A549 (cell line): ENCODE measurements at regions not wholly inside any gene's neighbourhood (a gene's known extent, or its start where the extent isn't known, plus 50 kb on each side); places are given as distances from the start of the nearest gene placed in this dataset.
A peak's percentile ranks its signal among the peaks of the same experiment; 100 is the strongest.

Source experiments
- ATAC-seq, 2 experiments: fragments of 200-7000 bp in 1 of 2; fragments of >200 bp in 1 of 2; cut with Nextera tagmentation in 1 of 2; cut with Tn5 transposase in 1 of 2; 3 replicates each; pipeline versions ENCODE4 v1.8.0 to v1.9.1; 2018 to 2020; ENCODE audit warnings: mild to moderate bottlenecking in 1 of 2, moderate library complexity in 1 of 2
- CTCF ChIA-PET: fragments of 300-600 bp; sonication (Branson Sonifier 250); formaldehyde crosslinking; extraction: SDS; loops from one replicate; lab custom pipeline; 2021; ENCODE audit warnings: antibody characterized with exemption, inconsistent platforms; lab: Yijun Ruan, JAX
- POLR2A ChIA-PET: fragments of 350-600 bp; formaldehyde crosslinking; extraction: SDS; loops from one replicate; lab custom pipeline; 2021; ENCODE audit warnings: antibody characterized with exemption, inconsistent platforms; lab: Yijun Ruan, JAX
- DNase-seq, 2 experiments: peaks; one replicate each; pipeline versions ENCODE4 v3.0.0 to v3.0.0-alpha.2; 2011 to 2016; ENCODE audit warnings: low read depth in 1 of 2, low spot score in 1 of 2
- FAIRE-seq: peaks from 2 replicates; lab custom pipeline; 2011; peaks lifted over from hg19 to GRCh38; lab: Jason Lieb, UNC
- H3K27ac ChIP-seq, 2 experiments: fragments of >200 bp; sonication (Bioruptor Twin); formaldehyde crosslinking; 3 replicates each; pipeline ENCODE4 v1.5.1; 2016 to 2017
- H3K4me1 ChIP-seq: fragments of >200 bp; sonication (Bioruptor Twin); formaldehyde crosslinking; 3 replicates; pipeline ENCODE4 v1.6.1; 2016
- H3K4me2 ChIP-seq: fragments of >200 bp; sonication (Bioruptor Twin); formaldehyde crosslinking; 3 replicates; pipeline ENCODE4 v1.6.1; 2016
- H3K4me3 ChIP-seq: fragments of >200 bp; sonication (Bioruptor Twin); formaldehyde crosslinking; 3 replicates; pipeline ENCODE4 v1.5.1; 2016
- H3K9me3 ChIP-seq: fragments of >200 bp; sonication (Bioruptor Twin); formaldehyde crosslinking; 3 replicates; pipeline ENCODE4 v1.6.1; 2016
- CBX8 ChIP-seq: fragments of 200-600 bp; sonication (generic); IDR thresholded peaks from 2 replicates; pipeline ENCODE4 v1.6.1; 2016
- EHF ChIP-seq: fragments of 250-450 bp; sonication (Bioruptor Pico); IDR thresholded peaks from 2 replicates; pipeline ENCODE4 v1.5.0; 2020; ENCODE audit warnings: mild to moderate bottlenecking
- EHMT2 ChIP-seq: fragments of 200-600 bp; sonication (generic); IDR thresholded peaks from 2 replicates; pipeline ENCODE4 v1.6.1; 2016; ENCODE audit warnings: antibody characterized with exemption, low read depth, mild to moderate bottlenecking, moderate library complexity
- EP300 ChIP-seq, 2 experiments: fragments of >200 bp; sonication (Bioruptor Twin); formaldehyde crosslinking; IDR thresholded peaks; 2 replicates in 1 of 2; 3 replicates in 1 of 2; pipeline ENCODE4 v1.6.1; 2016 to 2017
- FOSL2 ChIP-seq, 2 experiments: fragments of 450-650 bp in 1 of 2; fragments of >200 bp in 1 of 2; sonication (Bioruptor Twin) in 1 of 2; formaldehyde crosslinking; IDR thresholded peaks; 2 replicates each; pipeline versions ENCODE4 v1.5.0 to v1.6.1; 2016 to 2020; ENCODE audit warnings: mild to moderate bottlenecking in 1 of 2, moderate library complexity in 1 of 2
- FOXS1 ChIP-seq: fragments of 250-450 bp; sonication (Bioruptor Pico); IDR thresholded peaks from 2 replicates; pipeline ENCODE4 v1.5.0; 2020; ENCODE audit warnings: mild to moderate bottlenecking, moderate library complexity
- GATA3 ChIP-seq: IDR thresholded peaks from 2 replicates; pipeline ENCODE4 v1.6.1; 2012; ENCODE audit warnings: borderline replicate concordance
- HEYL ChIP-seq: fragments of 250-450 bp; sonication (Bioruptor Pico); IDR thresholded peaks from 2 replicates; pipeline ENCODE4 v1.8.0; 2021; ENCODE audit warnings: mild to moderate bottlenecking, moderate library complexity
- HOXB13 ChIP-seq: fragments of 250-450 bp; sonication (Bioruptor Pico); IDR thresholded peaks from 2 replicates; pipeline ENCODE4 v1.5.0; 2020; ENCODE audit warnings: low read depth, mild to moderate bottlenecking, moderate library complexity
- HOXB5 ChIP-seq: fragments of 250-450 bp; sonication (Bioruptor Pico); IDR thresholded peaks from 2 replicates; pipeline ENCODE4 v1.5.0; 2020; ENCODE audit warnings: mild to moderate bottlenecking, moderate library complexity
- JUN ChIP-seq, 2 experiments: fragments of >200 bp; sonication (Bioruptor Twin); formaldehyde crosslinking; IDR thresholded peaks; 2 replicates in 1 of 2; 3 replicates in 1 of 2; pipeline ENCODE4 v1.6.1; 2016 to 2017
- MAFK ChIP-seq: fragments of 450-650 bp; IDR thresholded peaks from 2 replicates; pipeline ENCODE4 v1.6.1; 2014; ENCODE audit not compliant: partially characterized antibody
- MAZ ChIP-seq: fragments of 150-350 bp; IDR thresholded peaks from 2 replicates; pipeline ENCODE4 v1.6.1; 2014; ENCODE audit warnings: antibody characterized with exemption, low read depth, low read length, borderline replicate concordance
- NPAS2 ChIP-seq: fragments of 250-450 bp; sonication (Bioruptor Pico); IDR thresholded peaks from 2 replicates; pipeline ENCODE4 v1.8.0; 2022; ENCODE audit warnings: mild to moderate bottlenecking, moderate library complexity, borderline replicate concordance
- NR3C1 ChIP-seq: fragments of >200 bp; sonication (Bioruptor Twin); formaldehyde crosslinking; IDR thresholded peaks from 3 replicates; pipeline ENCODE4 v1.6.1; 2017
- PHF8 ChIP-seq: fragments of 200-600 bp; sonication (generic); IDR thresholded peaks from 2 replicates; pipeline ENCODE4 v1.6.1; 2016; ENCODE audit warnings: low read depth, mild to moderate bottlenecking, antibody characterized with exemption, moderate library complexity, borderline replicate concordance
- POLR2A ChIP-seq: IDR thresholded peaks from 2 replicates; pipeline ENCODE4 v1.6.1; 2012; ENCODE audit warnings: mild to moderate bottlenecking, low read length
- RAD21 ChIP-seq, 2 experiments: fragments of >200 bp in 1 of 2; sonication (Bioruptor Twin) in 1 of 2; formaldehyde crosslinking in 1 of 2; IDR thresholded peaks in 1 of 2; conservative IDR thresholded peaks in 1 of 2; 2 replicates in 1 of 2; 3 replicates in 1 of 2; pipeline ENCODE4 v1.6.1; 2012 to 2018; ENCODE audit warnings: inconsistent platforms in 1 of 2
- SMC3 ChIP-seq: fragments of >200 bp; sonication (Bioruptor Twin); formaldehyde crosslinking; IDR thresholded peaks from 3 replicates; pipeline ENCODE4 v1.6.1; 2018; ENCODE audit warnings: inconsistent platforms
- TP53 ChIP-seq: fragments of 250-450 bp; sonication (Bioruptor Pico); IDR thresholded peaks from 2 replicates; pipeline ENCODE4 v1.5.0; 2021; ENCODE audit warnings: mild to moderate bottlenecking, moderate library complexity
- WGBS: methylation state at CpG from one replicate; pipeline ENCODE4 v1.1.6; 2017; ENCODE audit errors: missing lambda C conversion rate; 5-methylcytosine and 5-hydroxymethylcytosine counted together
- TF ChIP-seq, protein P1 (sequence below): fragments of >200 bp; sonication (Bioruptor Twin); formaldehyde crosslinking; IDR thresholded peaks from 3 replicates; pipeline ENCODE4 v1.5.1; 2016
- TF ChIP-seq, protein P2 (sequence below): fragments of >200 bp; sonication (Bioruptor Twin); formaldehyde crosslinking; IDR thresholded peaks from 2 replicates; pipeline ENCODE4 v1.6.1; 2016
- TF ChIP-seq, protein P3 (sequence below): IDR thresholded peaks from 2 replicates; pipeline ENCODE4 v1.6.1; 2012
- TF ChIP-seq, protein P4 (sequence below): fragments of 250-450 bp; sonication (Bioruptor Pico); IDR thresholded peaks from 2 replicates; pipeline ENCODE4 v1.5.0; 2020; ENCODE audit warnings: low read depth, mild to moderate bottlenecking, moderate library complexity
- TF ChIP-seq, protein P5 (sequence below): fragments of 250-450 bp; sonication (Bioruptor Pico); IDR thresholded peaks from 2 replicates; pipeline ENCODE4 v1.5.0; 2021; ENCODE audit warnings: mild to moderate bottlenecking, moderate library complexity, borderline replicate concordance

DNA sequence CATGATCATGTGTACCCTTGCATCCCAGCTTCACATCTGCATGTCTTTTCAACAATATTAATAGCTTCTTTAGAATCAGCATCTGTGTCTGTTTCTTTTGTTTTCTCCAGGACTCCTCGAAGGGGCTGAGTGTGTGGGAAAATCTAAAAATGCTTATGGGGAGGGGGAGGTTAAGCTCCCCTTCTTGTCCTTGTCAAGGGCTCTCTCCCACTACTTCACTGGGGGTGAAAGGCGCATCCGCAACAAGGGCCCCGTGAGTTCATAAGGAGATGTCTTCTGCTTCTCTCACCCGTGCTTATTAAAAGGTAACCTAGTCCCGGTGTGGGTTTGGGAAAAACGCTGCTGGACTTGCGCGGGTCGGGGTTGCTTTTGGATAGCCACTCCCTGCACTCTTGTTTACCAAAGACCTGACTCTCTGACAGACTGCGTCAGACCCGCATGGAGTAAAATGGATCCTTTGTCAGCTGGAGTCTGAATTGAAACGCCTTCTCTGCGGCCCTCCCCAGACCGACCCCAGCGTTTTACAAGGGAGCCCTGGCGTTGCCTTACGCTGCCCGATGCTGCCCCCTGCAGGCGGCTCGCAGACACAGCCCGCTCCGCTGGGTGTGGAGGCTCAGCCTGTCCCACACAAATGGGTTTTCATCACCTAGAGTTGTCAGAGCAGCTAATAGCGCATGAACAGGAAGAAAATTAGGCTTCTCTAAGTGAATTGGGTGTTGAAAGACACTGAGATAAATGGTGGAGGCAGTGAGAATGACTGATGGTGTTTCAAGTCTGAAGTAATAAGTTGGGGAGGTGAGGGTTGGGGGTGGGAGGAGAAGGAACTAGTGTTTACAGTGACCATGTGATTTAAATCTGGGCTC lies 53.8 kb downstream of the IER5 start:
- peak; percentile 81 to 92 for DNase-seq
- Histone ChIP-seq H3K9me3 (peaks cover 11% of the 10 kb centered on the region; the same call in 1 of the 3 replicates), H3K4me2 (peak overlapping the region; percentile 86), H3K4me1 (peaks cover 36% of the 10 kb centered on the region), H3K27ac (peak overlapping the region; percentile 77 to 92), H3K4me3 (peak overlapping the region; percentile 19)
- FAIRE-seq, result no peak
- CTCF ChIA-PET, result interaction anchor here (0.6 to 15.4 kb wide), 77 partner anchors 10 to 780 kb away, joined by 3 to 774 read pairs (median 5); partner anchors contain the start of genes IER5, MR1 and STX6
- TF ChIP-seq RAD21 (conservative IDR thresholded peaks at IDR 0.05 in 1 of 2, IDR thresholded peaks at IDR 0.05 in 1 of 2) (peak; percentile 100), HOXB5 (CRISPR knock-in tag) (0 out of 2 replicates have a peak, but pooled peaks have one; percentile 67), TP53 (no peak), FOSL2 (IDR thresholded peaks at IDR 0.05) (no peak), FOSL2 (CRISPR knock-in tag; IDR thresholded peaks at IDR 0.05) (peak; percentile 43; the same call in 1 of the 2 replicates), HOXB13 (CRISPR knock-in tag) (peak; percentile 79; the same call in 1 of the 2 replicates), SMC3 (peak; percentile 100), MAZ (peak; percentile 70; the same call in 1 of the 2 replicates), HEYL (CRISPR knock-in tag) (no peak), GATA3 (no peak; the same call in 1 of the 2 replicates)
- TF ChIP-seq, protein P1, sequence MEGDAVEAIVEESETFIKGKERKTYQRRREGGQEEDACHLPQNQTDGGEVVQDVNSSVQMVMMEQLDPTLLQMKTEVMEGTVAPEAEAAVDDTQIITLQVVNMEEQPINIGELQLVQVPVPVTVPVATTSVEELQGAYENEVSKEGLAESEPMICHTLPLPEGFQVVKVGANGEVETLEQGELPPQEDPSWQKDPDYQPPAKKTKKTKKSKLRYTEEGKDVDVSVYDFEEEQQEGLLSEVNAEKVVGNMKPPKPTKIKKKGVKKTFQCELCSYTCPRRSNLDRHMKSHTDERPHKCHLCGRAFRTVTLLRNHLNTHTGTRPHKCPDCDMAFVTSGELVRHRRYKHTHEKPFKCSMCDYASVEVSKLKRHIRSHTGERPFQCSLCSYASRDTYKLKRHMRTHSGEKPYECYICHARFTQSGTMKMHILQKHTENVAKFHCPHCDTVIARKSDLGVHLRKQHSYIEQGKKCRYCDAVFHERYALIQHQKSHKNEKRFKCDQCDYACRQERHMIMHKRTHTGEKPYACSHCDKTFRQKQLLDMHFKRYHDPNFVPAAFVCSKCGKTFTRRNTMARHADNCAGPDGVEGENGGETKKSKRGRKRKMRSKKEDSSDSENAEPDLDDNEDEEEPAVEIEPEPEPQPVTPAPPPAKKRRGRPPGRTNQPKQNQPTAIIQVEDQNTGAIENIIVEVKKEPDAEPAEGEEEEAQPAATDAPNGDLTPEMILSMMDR, result peak; percentile 96
- TF ChIP-seq, protein P2, sequence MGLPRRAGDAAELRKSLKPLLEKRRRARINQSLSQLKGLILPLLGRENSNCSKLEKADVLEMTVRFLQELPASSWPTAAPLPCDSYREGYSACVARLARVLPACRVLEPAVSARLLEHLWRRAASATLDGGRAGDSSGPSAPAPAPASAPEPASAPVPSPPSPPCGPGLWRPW, result no peak
- TF ChIP-seq, protein P3, sequence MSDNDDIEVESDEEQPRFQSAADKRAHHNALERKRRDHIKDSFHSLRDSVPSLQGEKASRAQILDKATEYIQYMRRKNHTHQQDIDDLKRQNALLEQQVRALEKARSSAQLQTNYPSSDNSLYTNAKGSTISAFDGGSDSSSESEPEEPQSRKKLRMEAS, result peak; percentile 64
- TF ChIP-seq, protein P4, sequence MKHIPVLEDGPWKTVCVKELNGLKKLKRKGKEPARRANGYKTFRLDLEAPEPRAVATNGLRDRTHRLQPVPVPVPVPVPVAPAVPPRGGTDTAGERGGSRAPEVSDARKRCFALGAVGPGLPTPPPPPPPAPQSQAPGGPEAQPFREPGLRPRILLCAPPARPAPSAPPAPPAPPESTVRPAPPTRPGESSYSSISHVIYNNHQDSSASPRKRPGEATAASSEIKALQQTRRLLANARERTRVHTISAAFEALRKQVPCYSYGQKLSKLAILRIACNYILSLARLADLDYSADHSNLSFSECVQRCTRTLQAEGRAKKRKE (CRISPR knock-in tag), result 0 out of 2 replicates have a peak, but pooled peaks have one; percentile 14
- POLR2A ChIA-PET, result interaction anchor here (0.6 to 3.6 kb wide), 10 partner anchors 15 to 129 kb away, joined by 3 to 16 read pairs (median 4); partner anchors contain the start of gene IER5
- peak; percentile 89 to 96 for ATAC-seq
- 10% methylated on average over 23 of the region's 24 CpGs for WGBS

DNA sequence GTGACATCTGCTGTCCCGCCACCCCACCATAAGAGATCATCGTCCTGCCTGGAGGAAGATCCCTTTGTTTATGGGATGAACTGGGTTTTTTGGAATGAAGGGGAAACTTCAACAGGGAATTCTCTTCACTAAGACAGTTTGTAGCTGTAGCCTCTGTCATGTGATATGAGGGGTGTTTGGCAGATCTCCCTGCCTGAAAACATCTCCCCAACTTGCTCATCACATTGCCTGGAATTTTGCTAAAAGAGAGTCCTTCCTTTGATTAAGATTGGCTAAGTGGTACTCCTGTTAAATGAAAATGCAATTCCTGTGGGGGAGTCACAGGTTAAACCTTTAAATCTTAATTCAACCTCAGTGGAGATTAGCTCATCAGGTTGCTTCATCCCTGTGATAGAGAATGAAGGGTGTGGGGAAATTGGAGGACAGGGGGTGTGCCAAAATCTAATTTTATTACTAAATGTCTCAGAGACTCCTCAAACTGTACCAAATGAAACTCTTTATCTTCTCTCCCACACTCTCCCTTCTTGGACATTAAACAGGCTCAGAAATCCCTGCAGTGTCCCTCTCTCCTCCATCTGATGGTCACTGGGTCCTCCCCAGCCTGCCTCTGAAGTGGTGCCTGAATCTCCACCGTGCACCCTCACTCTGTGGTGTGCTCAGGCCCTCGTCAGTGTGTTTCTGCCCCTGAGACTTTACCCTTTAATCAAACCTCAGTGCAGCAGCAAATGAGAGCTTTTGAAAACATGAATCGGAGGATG lies 54.8 kb downstream of the IER5 start:
- no peak for DNase-seq
- no peak for ATAC-seq
- H3K9me3 ChIP-seq, result peaks cover 11% of the 10 kb centered on the region; the same call in 1 of the 3 replicates
- WGBS, result 41% methylated on average over 5 of the region's 5 CpGs
- POLR2A ChIA-PET, result interaction anchor here (0.6 to 3.6 kb wide), 6 partner anchors 16 to 130 kb away, joined by 4 to 16 read pairs (median 10); partner anchors contain the start of gene IER5
- peak overlapping the region in 1 of 2 experiments; percentile 92; a peak in 4 of 6 replicates for H3K27ac ChIP-seq
- H3K4me2 ChIP-seq, result no peak overlapping the region
- no peak for FAIRE-seq
- CTCF ChIA-PET, result interaction anchor here (0.6 to 15.4 kb wide), 61 partner anchors 7 to 781 kb away, joined by 3 to 774 read pairs (median 7); partner anchors contain the start of genes IER5 and MR1
- H3K4me3 ChIP-seq, result no peak overlapping the region
- peaks cover 36% of the 10 kb centered on the region for H3K4me1 ChIP-seq
- TF ChIP-seq POLR2A, result no peak
- no peak for TF ChIP-seq JUN (IDR thresholded peaks at IDR 0.05)
- no peak for TF ChIP-seq FOXS1
- TF ChIP-seq, protein P3, result no peak
- no peak for TF ChIP-seq NR3C1
- TF ChIP-seq NPAS2 (CRISPR knock-in tag), result no peak
- TF ChIP-seq, protein P5, sequence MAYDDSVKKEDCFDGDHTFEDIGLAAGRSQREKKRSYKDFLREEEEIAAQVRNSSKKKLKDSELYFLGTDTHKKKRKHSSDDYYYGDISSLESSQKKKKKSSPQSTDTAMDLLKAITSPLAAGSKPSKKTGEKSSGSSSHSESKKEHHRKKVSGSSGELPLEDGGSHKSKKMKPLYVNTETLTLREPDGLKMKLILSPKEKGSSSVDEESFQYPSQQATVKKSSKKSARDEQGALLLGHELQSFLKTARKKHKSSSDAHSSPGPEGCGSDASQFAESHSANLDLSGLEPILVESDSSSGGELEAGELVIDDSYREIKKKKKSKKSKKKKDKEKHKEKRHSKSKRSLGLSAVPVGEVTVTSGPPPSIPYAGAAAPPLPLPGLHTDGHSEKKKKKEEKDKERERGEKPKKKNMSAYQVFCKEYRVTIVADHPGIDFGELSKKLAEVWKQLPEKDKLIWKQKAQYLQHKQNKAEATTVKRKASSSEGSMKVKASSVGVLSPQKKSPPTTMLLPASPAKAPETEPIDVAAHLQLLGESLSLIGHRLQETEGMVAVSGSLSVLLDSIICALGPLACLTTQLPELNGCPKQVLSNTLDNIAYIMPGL (CRISPR knock-in tag), result no peak
- TF ChIP-seq MAZ, result no peak
- no peak for TF ChIP-seq SMC3
- no peak for TF ChIP-seq CBX8
- TF ChIP-seq EHF (CRISPR knock-in tag), result no peak
- TF ChIP-seq PHF8, result no peak
- no peak for TF ChIP-seq EHMT2
- no peak for TF ChIP-seq MAFK
- TF ChIP-seq EP300 (IDR thresholded peaks at IDR 0.05), result no peak
